H9 (cell line): ENCODE measurements at regions not wholly inside any gene's neighbourhood (a gene's known extent, or its start where the extent isn't known, plus 50 kb on each side); places are given as distances from the start of the nearest gene placed in this dataset.

Source experiments
- DNase-seq: peaks from one replicate; pipeline ENCODE4 v3.0.0-alpha.2; 2017
- H2AFZ ChIP-seq: one replicate; pipeline ENCODE4 v1.6.1; 2013; ENCODE audit warnings: mild to moderate bottlenecking, low read length, control low read depth, moderate library complexity
- H2AK5ac ChIP-seq: 2 replicates; pipeline ENCODE4 v1.6.1; 2013; ENCODE audit warnings: low read length, control low read depth, mixed read lengths; ENCODE audit not compliant: insufficient read length
- H2BK120ac ChIP-seq: one replicate; pipeline ENCODE4 v1.6.1; 2013; ENCODE audit warnings: low read depth, mild to moderate bottlenecking, low read length, control low read depth, inconsistent platforms; ENCODE audit not compliant: poor library complexity, severe bottlenecking
- H2BK12ac ChIP-seq: 2 replicates; pipeline ENCODE4 v1.6.1; 2013; ENCODE audit warnings: low read length, control low read depth, mixed read lengths, low read depth; ENCODE audit not compliant: insufficient read length
- H2BK15ac ChIP-seq: 2 replicates; pipeline ENCODE4 v1.6.1; 2013; ENCODE audit warnings: low read depth, low read length, control low read depth
- H2BK20ac ChIP-seq: one replicate; pipeline ENCODE4 v1.6.1; 2013; ENCODE audit warnings: low read depth, mild to moderate bottlenecking, low read length, control low read depth, inconsistent platforms; ENCODE audit not compliant: poor library complexity, severe bottlenecking
- H2BK5ac ChIP-seq: 2 replicates; pipeline ENCODE4 v1.6.1; 2013; ENCODE audit warnings: low read length, control low read depth, mixed read lengths; ENCODE audit not compliant: insufficient read length
- H3K14ac ChIP-seq: 2 replicates; pipeline ENCODE4 v1.6.1; 2013; ENCODE audit warnings: low read length, control low read depth; ENCODE audit not compliant: insufficient read depth
- H3K18ac ChIP-seq: 2 replicates; pipeline ENCODE4 v1.6.1; 2013; ENCODE audit warnings: low read depth, mild to moderate bottlenecking, mixed read lengths, low read length, control low read depth; ENCODE audit not compliant: insufficient read length
- H3K23ac ChIP-seq: 2 replicates; pipeline ENCODE4 v1.6.1; 2013; ENCODE audit warnings: low read length, control low read depth, mixed read lengths, low read depth; ENCODE audit not compliant: insufficient read length
- H3K23me2 ChIP-seq: 2 replicates; pipeline ENCODE4 v1.6.1; 2013; ENCODE audit warnings: low read depth, mild to moderate bottlenecking, mixed read lengths, low read length, control low read depth; ENCODE audit not compliant: insufficient read length, poor library complexity, severe bottlenecking
- H3K27ac ChIP-seq: 2 replicates; pipeline ENCODE4 v1.5.1; 2013; ENCODE audit warnings: low read length, control low read depth, mixed read lengths, low read depth; ENCODE audit not compliant: insufficient read length
- H3K27me3 ChIP-seq: 2 replicates; pipeline ENCODE4 v1.6.1; 2013; ENCODE audit warnings: low read length, control low read depth, inconsistent platforms; ENCODE audit not compliant: insufficient read depth
- H3K4ac ChIP-seq: 2 replicates; pipeline ENCODE4 v1.6.1; 2013; ENCODE audit warnings: low read depth, mild to moderate bottlenecking, control low read depth, inconsistent platforms, low read length, moderate library complexity
- H3K4me1 ChIP-seq: 2 replicates; pipeline ENCODE4 v1.6.1; 2013; ENCODE audit warnings: low read length, control low read depth, inconsistent platforms; ENCODE audit not compliant: insufficient read depth
- H3K4me2 ChIP-seq: 2 replicates; pipeline ENCODE4 v1.6.1; 2013; ENCODE audit warnings: low read length, control low read depth, mixed read lengths; ENCODE audit not compliant: insufficient read length, insufficient read depth
- H3K56ac ChIP-seq: 2 replicates; pipeline ENCODE4 v1.6.1; 2013; ENCODE audit warnings: low read depth, mild to moderate bottlenecking, mixed read lengths, low read length, control low read depth; ENCODE audit not compliant: insufficient read length
- H3K79me1 ChIP-seq: 2 replicates; pipeline ENCODE4 v1.6.1; 2013; ENCODE audit warnings: low read depth, mild to moderate bottlenecking, moderate library complexity, low read length, control low read depth, inconsistent platforms; ENCODE audit not compliant: insufficient read depth, poor library complexity, severe bottlenecking
- H3K79me2 ChIP-seq: 2 replicates; pipeline ENCODE4 v1.6.1; 2013; ENCODE audit warnings: low read length, control low read depth, inconsistent platforms; ENCODE audit not compliant: insufficient read depth
- H3K9ac ChIP-seq: 2 replicates; pipeline ENCODE4 v1.6.1; 2013; ENCODE audit warnings: low read length, control low read depth, mixed read lengths; ENCODE audit not compliant: insufficient read length; ENCODE audit errors: extremely low read depth
- H3K9me3 ChIP-seq: one replicate; pipeline ENCODE4 v1.6.1; 2013; ENCODE audit warnings: low read depth, low read length, inconsistent platforms; ENCODE audit not compliant: control insufficient read depth
- H3T11ph ChIP-seq: one replicate; pipeline ENCODE4 v1.6.1; 2013; ENCODE audit warnings: mild to moderate bottlenecking, low read length, control low read depth, inconsistent platforms
- H4K20me1 ChIP-seq: one replicate; pipeline ENCODE4 v1.6.1; 2013; ENCODE audit not compliant: control insufficient read depth, insufficient read length, insufficient read depth
- H4K5ac ChIP-seq: 2 replicates; pipeline ENCODE4 v1.6.1; 2013; ENCODE audit warnings: low read depth, mild to moderate bottlenecking, mixed read lengths, low read length, control low read depth; ENCODE audit not compliant: insufficient read length
- H4K8ac ChIP-seq: replicated peaks from 2 replicates; pipeline ENCODE4 v1.6.1; 2013; ENCODE audit warnings: low read length, control low read depth, mixed read lengths, low read depth; ENCODE audit not compliant: insufficient read length
- H4K91ac ChIP-seq: 2 replicates; pipeline ENCODE4 v1.6.1; 2013; ENCODE audit warnings: low read depth, mild to moderate bottlenecking, moderate library complexity, mixed read lengths, low read length, control low read depth; ENCODE audit not compliant: insufficient read length
- H3K27ac Mint-ChIP-seq, 3 experiments: 2 replicates in 2 of 3; 3 replicates in 1 of 3; pipeline ENCODE4 v1.8.0; 2020 to 2021; ENCODE audit warnings: mixed read lengths in 3 of 3, mild to moderate bottlenecking in 1 of 3, moderate library complexity in 1 of 3
- H3K27me3 Mint-ChIP-seq: 2 replicates; pipeline ENCODE4 v1.8.0; 2021; ENCODE audit warnings: low read depth, mild to moderate bottlenecking, moderate library complexity, mixed read lengths
- H3K36me3 Mint-ChIP-seq, 3 experiments: 2 replicates in 2 of 3; 3 replicates in 1 of 3; pipeline ENCODE4 v1.8.0; 2020 to 2021; ENCODE audit warnings: low read depth in 3 of 3, mixed read lengths in 3 of 3; ENCODE audit not compliant: insufficient read depth in 1 of 3
- H3K4me1 Mint-ChIP-seq, 2 experiments: 2 replicates each; pipeline ENCODE4 v1.8.0; 2020; ENCODE audit warnings: mixed read lengths in 2 of 2
- H3K4me3 Mint-ChIP-seq, 2 experiments: 2 replicates in 1 of 2; 3 replicates in 1 of 2; pipeline ENCODE4 v1.8.0; 2020 to 2021; ENCODE audit warnings: mild to moderate bottlenecking in 2 of 2, mixed read lengths in 2 of 2, moderate library complexity in 1 of 2
- H3K9me3 Mint-ChIP-seq, 2 experiments: 2 replicates in 1 of 2; 3 replicates in 1 of 2; pipeline ENCODE4 v1.8.0; 2020; ENCODE audit warnings: mild to moderate bottlenecking in 2 of 2, mixed read lengths in 2 of 2, moderate library complexity in 1 of 2
- CTCF ChIP-seq: fragments of 200-600 bp; sonication (generic); conservative IDR thresholded peaks from 3 replicates; pipeline ENCODE4 v1.8.0; 2021; ENCODE audit warnings: antibody characterized with exemption, mild to moderate bottlenecking

GRCh38 chr3:87053553-87053952, 62.6 kb upstream of the VGLL3 start:
- Histone ChIP-seq H4K20me1 (no peaks in the 10 kb centered on the region), H4K8ac (no peak overlapping the region), H3K27me3 (no peaks in the 10 kb centered on the region), H2BK120ac (no peak overlapping the region), H3K79me2 (no peaks in the 10 kb centered on the region), H3K9ac (no peak overlapping the region), H2BK12ac (no peak overlapping the region), H3K4me1 (no peaks in the 10 kb centered on the region), H2AK5ac (no peak overlapping the region), H3K9me3 (no peaks in the 10 kb centered on the region), H3T11ph (no peak overlapping the region), H3K23ac (no peak overlapping the region), H3K27ac (no peak overlapping the region), H2BK5ac (no peak overlapping the region), H2AFZ (no peak overlapping the region), H4K5ac (no peak overlapping the region), H2BK15ac (no peak overlapping the region), H3K4ac (no peak overlapping the region), H3K56ac (no peak overlapping the region), H4K91ac (no peak overlapping the region), H3K79me1 (no peaks in the 10 kb centered on the region), H3K4me2 (no peak overlapping the region), H3K23me2 (no peaks in the 10 kb centered on the region), H2BK20ac (no peak overlapping the region), H3K18ac (no peak overlapping the region), H3K14ac (no peak overlapping the region)
- Mint-ChIP-seq H3K4me1 (no peaks in the 10 kb centered on the region), H3K27ac (no peak overlapping the region), H3K36me3 (peaks cover 0 to 11% (median 2%) of the 10 kb centered on the region in 3 experiments; a peak in 3 of 7 replicates), H3K9me3 (peaks cover 5 to 6% of the 10 kb centered on the region in 2 experiments; a peak in 3 of 5 replicates), H3K4me3 (no peak overlapping the region), H3K27me3 (peaks cover 9% of the 10 kb centered on the region)
- no peak for TF ChIP-seq CTCF
- no peak for DNase-seq
